ENCODE measurements at regions not wholly inside any gene's neighbourhood (a gene's known extent, or its start where the extent isn't known, plus 50 kb on each side); places are given as distances from the start of the nearest gene placed in this dataset.

DNA sequence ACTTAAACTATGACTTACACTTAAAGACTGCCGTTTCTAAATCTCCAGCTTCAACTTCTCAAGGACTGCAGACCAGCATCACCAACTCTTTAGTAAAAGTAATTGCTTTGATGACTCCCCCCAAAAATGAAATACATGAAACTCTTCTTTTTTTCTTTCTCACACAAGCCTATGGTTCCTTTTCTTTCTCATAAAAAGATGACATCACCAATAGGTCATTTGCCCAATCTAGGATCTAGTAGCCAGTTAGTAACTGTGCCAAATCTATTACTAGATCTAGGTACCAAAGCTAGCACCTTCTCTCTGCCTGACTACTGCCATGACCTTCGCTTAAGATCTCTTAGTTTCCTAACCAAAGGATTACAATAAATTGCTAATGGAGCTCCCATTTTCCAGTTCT is 1266.0 kb upstream of the ADGRL4 start:
- Histone ChIP-seq H3K36me3 (no peaks in the 10 kb centered on the region), H3K4me3 (no peak overlapping the region), H3K27me3 (replicated peaks; ENCODE audit: insufficient read depth) (no peaks in the 10 kb centered on the region), H3K27ac (no peak overlapping the region), H3K4me1 (ENCODE audit: control insufficient read depth in 1 of 2, low read depth in 2 of 2) (no peaks in the 10 kb centered on the region), H3K9me3 (no peaks in the 10 kb centered on the region)
- ATAC-seq (ENCODE audit: insufficient number of reproducible peaks, low FRiP score, low read depth) (no peak), DNase-seq (ENCODE audit: low spot score) (no peak)
- TF ChIP-seq, protein P1, sequence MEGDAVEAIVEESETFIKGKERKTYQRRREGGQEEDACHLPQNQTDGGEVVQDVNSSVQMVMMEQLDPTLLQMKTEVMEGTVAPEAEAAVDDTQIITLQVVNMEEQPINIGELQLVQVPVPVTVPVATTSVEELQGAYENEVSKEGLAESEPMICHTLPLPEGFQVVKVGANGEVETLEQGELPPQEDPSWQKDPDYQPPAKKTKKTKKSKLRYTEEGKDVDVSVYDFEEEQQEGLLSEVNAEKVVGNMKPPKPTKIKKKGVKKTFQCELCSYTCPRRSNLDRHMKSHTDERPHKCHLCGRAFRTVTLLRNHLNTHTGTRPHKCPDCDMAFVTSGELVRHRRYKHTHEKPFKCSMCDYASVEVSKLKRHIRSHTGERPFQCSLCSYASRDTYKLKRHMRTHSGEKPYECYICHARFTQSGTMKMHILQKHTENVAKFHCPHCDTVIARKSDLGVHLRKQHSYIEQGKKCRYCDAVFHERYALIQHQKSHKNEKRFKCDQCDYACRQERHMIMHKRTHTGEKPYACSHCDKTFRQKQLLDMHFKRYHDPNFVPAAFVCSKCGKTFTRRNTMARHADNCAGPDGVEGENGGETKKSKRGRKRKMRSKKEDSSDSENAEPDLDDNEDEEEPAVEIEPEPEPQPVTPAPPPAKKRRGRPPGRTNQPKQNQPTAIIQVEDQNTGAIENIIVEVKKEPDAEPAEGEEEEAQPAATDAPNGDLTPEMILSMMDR (IDR thresholded peaks at IDR 0.05) = no peak

DNA sequence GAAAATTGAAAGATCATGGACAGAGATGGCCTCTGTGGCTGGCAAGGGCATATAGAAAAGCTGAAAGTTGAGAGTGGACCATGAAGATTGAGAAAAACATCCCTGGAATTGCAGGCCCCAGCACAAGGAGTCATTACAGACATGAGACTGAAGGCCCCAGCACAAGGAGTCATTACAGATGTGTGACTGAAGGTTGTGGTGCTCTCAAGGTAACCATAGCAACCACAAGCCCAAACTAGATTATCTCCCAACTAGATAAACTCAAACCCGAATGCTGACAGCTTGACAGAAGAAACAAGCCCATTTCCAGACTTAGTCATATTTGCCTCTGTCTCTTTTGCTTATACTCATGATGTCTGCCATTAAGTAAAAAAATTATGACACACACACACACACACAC is 1252.1 kb upstream of the ADGRL4 start:
- H3K27me3 ChIP-seq (replicated peaks; ENCODE audit: insufficient read depth) = no peaks in the 10 kb centered on the region
- H3K4me3 ChIP-seq = no peak overlapping the region
- ATAC-seq (ENCODE audit: insufficient number of reproducible peaks, low FRiP score, low read depth) (no peak), DNase-seq (ENCODE audit: low spot score) (no peak)
- no peaks in the 10 kb centered on the region for H3K36me3 ChIP-seq
- no peaks in the 10 kb centered on the region for H3K4me1 ChIP-seq (ENCODE audit: control insufficient read depth in 1 of 2, low read depth in 2 of 2)
- H3K27ac ChIP-seq = no peak overlapping the region
- H3K9me3 ChIP-seq = peaks cover 10% of the 10 kb centered on the region
- TF ChIP-seq, protein P1 (IDR thresholded peaks at IDR 0.05) = no peak

DNA sequence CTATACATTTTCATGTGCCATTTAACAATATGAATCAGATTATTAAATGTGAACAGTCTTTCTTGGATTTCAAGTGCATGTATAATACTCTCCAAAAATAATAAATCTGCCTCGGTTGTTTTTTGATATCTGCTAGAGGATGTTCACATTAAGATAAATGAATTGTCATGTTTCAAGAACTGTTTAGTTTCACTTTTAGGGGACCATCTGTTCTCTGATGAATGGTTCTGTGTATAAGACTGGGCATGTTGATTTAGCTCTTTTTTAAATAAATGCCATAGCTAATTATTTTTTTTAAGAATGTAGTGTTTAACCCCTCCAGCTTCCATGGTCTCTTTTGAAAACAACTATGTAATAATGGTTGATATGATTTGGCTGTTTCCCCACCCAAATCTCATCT is 1245.1 kb upstream of the ADGRL4 start:
- ATAC-seq (ENCODE audit: insufficient number of reproducible peaks, low FRiP score, low read depth) = no peak
- H3K4me3 ChIP-seq = no peak overlapping the region
- TF ChIP-seq, protein P1 (IDR thresholded peaks at IDR 0.05) = no peak

DNA sequence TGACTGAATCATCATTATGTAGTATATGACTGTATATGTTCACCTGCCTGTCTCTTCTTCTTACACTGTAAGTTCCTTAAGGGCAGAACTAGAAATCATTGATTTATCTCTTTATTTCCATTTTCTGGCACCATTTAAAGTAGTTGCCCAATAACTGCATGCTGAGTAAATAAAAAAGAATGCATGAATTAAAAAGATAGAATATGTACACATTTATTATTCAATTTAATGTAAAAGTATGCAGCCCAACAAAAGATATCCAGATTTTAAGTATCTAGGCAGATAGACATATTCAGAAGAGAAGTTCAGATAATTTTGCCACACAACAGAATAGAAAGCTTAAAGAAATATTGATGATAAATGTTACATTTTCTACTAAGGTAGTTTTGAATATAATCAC is 1244.6 kb upstream of the ADGRL4 start:
- no peak for DNase-seq (ENCODE audit: low spot score)
- Histone ChIP-seq H3K36me3 (no peaks in the 10 kb centered on the region), H3K27ac (no peak overlapping the region), H3K9me3 (no peaks in the 10 kb centered on the region), H3K4me1 (ENCODE audit: control insufficient read depth in 1 of 2, low read depth in 2 of 2) (peaks cover 0 to 3% of the 10 kb centered on the region in 2 donors), H3K27me3 (replicated peaks; ENCODE audit: insufficient read depth) (no peaks in the 10 kb centered on the region), H3K4me3 (no peak overlapping the region)
- TF ChIP-seq, protein P1 (IDR thresholded peaks at IDR 0.05) = no peak
- ATAC-seq (ENCODE audit: insufficient number of reproducible peaks, low FRiP score, low read depth) = no peak

More for the DNA sequence above, 1245.1 kb upstream of the ADGRL4 start:
- Histone ChIP-seq H3K27ac (no peak overlapping the region), H3K27me3 (replicated peaks; ENCODE audit: insufficient read depth) (no peaks in the 10 kb centered on the region), H3K36me3 (no peaks in the 10 kb centered on the region), H3K9me3 (no peaks in the 10 kb centered on the region), H3K4me1 (ENCODE audit: control insufficient read depth in 1 of 2, low read depth in 2 of 2) (peaks cover 0 to 3% of the 10 kb centered on the region in 2 donors)
- DNase-seq (ENCODE audit: low spot score) = no peak

DNA sequence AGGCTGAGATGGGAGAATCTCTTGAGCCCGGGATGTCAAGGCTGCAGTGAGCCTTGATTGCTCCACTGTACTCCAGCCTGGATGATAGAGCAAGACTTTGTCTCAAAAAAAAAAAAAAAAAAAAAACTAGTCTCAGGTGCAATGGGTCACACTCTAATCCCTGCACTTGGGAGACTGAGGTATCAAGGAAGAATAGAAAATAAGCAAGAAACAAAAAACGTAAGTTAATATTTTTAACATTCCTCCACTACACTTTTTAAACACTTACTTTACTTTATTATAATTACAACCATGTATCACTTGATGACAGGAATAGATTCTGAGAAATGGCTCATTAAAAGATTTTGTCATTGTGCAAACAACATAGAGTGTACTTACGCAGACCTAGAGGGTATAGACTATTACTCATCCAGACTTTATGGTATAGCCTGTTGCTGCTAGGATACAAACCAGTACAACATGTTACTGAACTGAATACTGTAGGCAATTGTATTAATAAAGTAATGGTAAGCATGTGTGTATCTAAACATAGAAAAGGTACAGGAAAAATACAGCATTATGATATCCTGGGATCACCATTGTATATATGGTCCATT is 1244.1 kb upstream of the ADGRL4 start:
- no peaks in the 10 kb centered on the region for H3K27me3 ChIP-seq (replicated peaks; ENCODE audit: insufficient read depth)
- H3K36me3 ChIP-seq = no peaks in the 10 kb centered on the region
- no peak overlapping the region for H3K27ac ChIP-seq
- H3K4me3 ChIP-seq = no peak overlapping the region
- TF ChIP-seq, protein P1 (IDR thresholded peaks at IDR 0.05) = no peak
- no peaks in the 10 kb centered on the region for H3K9me3 ChIP-seq
- ATAC-seq (ENCODE audit: insufficient number of reproducible peaks, low FRiP score, low read depth) (no peak), DNase-seq (ENCODE audit: low spot score) (no peak)
- H3K4me1 ChIP-seq (ENCODE audit: control insufficient read depth in 1 of 2, low read depth in 2 of 2) = peaks cover 0 to 3% of the 10 kb centered on the region in 2 donors
